Hepatocyte (in vitro differentiated cells): ENCODE measurements at regions not wholly inside any gene's neighbourhood (a gene's known extent, or its start where the extent isn't known, plus 50 kb on each side); places are given as distances from the start of the nearest gene placed in this dataset.

ENCODE experiments used
- EZH2 ChIP-seq: fragments of 200-600 bp; sonication (generic); IDR thresholded peaks from 2 replicates; pipeline ENCODE4 v1.6.1; 2016; ENCODE audit warnings: antibody characterized with exemption, mild to moderate bottlenecking, borderline replicate concordance
- EZH2phosphoT487 ChIP-seq: fragments of 200-600 bp; sonication (generic); IDR thresholded peaks from one replicate; pipeline ENCODE4 v1.6.1; 2018; ENCODE audit warnings: antibody characterized with exemption, mild to moderate bottlenecking, low read depth, moderate library complexity; ENCODE audit not compliant: unreplicated experiment, severe bottlenecking
- TF ChIP-seq, protein P1 (sequence below): fragments of 200-600 bp; sonication (generic); IDR thresholded peaks from 2 replicates; pipeline ENCODE4 v1.5.1; 2016; ENCODE audit warnings: antibody characterized with exemption, mild to moderate bottlenecking; ENCODE audit not compliant: poor library complexity

DNA sequence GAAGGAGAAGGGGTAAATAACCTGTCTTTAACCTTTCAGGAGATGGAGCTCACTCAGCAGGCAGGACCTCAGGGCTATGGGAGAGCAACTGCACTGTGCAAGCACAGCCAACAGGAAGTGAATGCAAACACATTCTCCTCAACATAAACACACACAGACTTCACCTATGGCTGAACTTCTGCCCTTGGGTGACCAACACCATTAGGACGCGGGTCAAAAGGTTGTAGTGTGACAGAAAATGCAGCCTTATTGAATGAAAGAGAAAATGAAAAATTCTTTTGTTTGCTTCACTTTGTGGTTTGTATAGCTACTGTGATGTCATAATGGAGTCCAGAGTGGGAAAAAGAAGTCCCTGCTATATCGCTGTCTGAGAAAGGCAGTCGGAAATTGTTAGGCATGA lies 323.0 kb downstream of the NDFIP2 start:
- TF ChIP-seq, protein P1, sequence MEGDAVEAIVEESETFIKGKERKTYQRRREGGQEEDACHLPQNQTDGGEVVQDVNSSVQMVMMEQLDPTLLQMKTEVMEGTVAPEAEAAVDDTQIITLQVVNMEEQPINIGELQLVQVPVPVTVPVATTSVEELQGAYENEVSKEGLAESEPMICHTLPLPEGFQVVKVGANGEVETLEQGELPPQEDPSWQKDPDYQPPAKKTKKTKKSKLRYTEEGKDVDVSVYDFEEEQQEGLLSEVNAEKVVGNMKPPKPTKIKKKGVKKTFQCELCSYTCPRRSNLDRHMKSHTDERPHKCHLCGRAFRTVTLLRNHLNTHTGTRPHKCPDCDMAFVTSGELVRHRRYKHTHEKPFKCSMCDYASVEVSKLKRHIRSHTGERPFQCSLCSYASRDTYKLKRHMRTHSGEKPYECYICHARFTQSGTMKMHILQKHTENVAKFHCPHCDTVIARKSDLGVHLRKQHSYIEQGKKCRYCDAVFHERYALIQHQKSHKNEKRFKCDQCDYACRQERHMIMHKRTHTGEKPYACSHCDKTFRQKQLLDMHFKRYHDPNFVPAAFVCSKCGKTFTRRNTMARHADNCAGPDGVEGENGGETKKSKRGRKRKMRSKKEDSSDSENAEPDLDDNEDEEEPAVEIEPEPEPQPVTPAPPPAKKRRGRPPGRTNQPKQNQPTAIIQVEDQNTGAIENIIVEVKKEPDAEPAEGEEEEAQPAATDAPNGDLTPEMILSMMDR, result no peak
- TF ChIP-seq EZH2phosphoT487, result no peak
- TF ChIP-seq EZH2, result no peak
